Chondrocyte (in vitro differentiated cells): ENCODE measurements at regions not wholly inside any gene's neighbourhood (a gene's known extent, or its start where the extent isn't known, plus 50 kb on each side); places are given as distances from the start of the nearest gene placed in this dataset.
"Not testable (repeated sequence)": the region's sequence is repeated elsewhere in the genome, so short reads cannot be mapped to it uniquely, and the experiment has no call there.

Experiments used
- DNase-seq: peaks from one replicate; pipeline ENCODE4 v3.0.0; 2021; ENCODE audit warnings: mixed read lengths, low spot score
- H3K27ac Mint-ChIP-seq: one replicate; pipeline ENCODE4 v1.8.0; 2021; ENCODE audit warnings: mild to moderate bottlenecking, moderate library complexity, mixed read lengths; ENCODE audit not compliant: unreplicated experiment
- H3K27me3 Mint-ChIP-seq: 2 replicates; pipeline ENCODE4 v1.8.0; 2021; ENCODE audit warnings: low read depth, mixed read lengths
- H3K36me3 Mint-ChIP-seq: 2 replicates; pipeline ENCODE4 v1.8.0; 2021; ENCODE audit warnings: low read depth, mixed read lengths
- H3K4me1 Mint-ChIP-seq: 2 replicates; pipeline ENCODE4 v1.8.0; 2021; ENCODE audit warnings: low read depth, mild to moderate bottlenecking, mixed read lengths
- H3K4me3 Mint-ChIP-seq: one replicate; pipeline ENCODE4 v1.8.0; 2021; ENCODE audit warnings: mild to moderate bottlenecking, moderate library complexity, mixed read lengths; ENCODE audit not compliant: unreplicated experiment
- H3K9me3 Mint-ChIP-seq: 2 replicates; pipeline ENCODE4 v1.8.0; 2021; ENCODE audit warnings: low read depth, mixed read lengths

DNA sequence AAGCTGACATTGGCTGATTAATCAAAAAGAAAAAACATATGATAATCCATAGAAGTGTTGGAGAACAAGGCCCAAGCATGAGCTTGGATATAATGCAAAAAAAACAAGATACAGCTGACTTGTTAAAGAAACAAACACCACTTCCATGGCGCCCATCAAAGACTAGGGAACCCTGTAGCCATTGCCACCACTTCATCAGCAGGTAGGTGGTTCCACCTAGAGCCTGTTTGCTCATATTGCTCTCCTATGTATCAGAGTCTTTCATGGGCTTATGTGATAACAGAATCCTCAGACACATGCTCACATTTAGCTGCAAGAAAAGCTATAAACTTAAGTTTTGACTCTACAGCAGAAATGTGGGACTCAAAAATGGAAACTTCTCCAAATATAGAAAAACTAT, 2179.9 kb downstream of the EPHA3 start:
- peaks cover 33% of the 10 kb centered on the region for H3K9me3 Mint-ChIP-seq
- H3K4me1 Mint-ChIP-seq, H3K27ac Mint-ChIP-seq, H3K36me3 Mint-ChIP-seq, H3K4me3 Mint-ChIP-seq, DNase-seq, H3K27me3 Mint-ChIP-seq: not testable (repeated sequence)

DNA sequence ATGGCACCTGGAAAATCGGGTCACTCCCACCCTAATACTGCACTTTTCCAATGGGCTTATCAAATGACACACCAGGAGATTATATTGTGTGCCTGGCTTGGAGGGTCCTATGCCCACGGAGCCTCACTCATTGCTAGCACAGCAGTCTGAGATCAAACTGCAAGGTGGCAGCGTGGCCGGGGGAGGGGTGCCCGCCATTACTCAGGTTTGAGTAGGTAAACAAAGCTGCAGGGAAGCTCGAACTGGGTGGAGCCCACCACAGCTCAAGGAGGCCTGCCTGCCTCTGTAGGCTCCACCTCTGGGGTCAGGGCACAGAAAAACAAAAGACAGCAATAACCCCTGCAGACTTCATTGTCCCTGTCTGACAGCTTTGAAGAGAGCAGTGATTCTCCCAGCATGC, 2184.0 kb downstream of the EPHA3 start:
- H3K36me3 Mint-ChIP-seq, H3K27ac Mint-ChIP-seq, H3K4me3 Mint-ChIP-seq, H3K4me1 Mint-ChIP-seq, DNase-seq, H3K27me3 Mint-ChIP-seq: not testable (repeated sequence)
- H3K9me3 Mint-ChIP-seq = peaks cover 55% of the 10 kb centered on the region
